ENCODE measurements at regions not wholly inside any gene's neighbourhood (a gene's known extent, or its start where the extent isn't known, plus 50 kb on each side); places are given as distances from the start of the nearest gene placed in this dataset.

DNA sequence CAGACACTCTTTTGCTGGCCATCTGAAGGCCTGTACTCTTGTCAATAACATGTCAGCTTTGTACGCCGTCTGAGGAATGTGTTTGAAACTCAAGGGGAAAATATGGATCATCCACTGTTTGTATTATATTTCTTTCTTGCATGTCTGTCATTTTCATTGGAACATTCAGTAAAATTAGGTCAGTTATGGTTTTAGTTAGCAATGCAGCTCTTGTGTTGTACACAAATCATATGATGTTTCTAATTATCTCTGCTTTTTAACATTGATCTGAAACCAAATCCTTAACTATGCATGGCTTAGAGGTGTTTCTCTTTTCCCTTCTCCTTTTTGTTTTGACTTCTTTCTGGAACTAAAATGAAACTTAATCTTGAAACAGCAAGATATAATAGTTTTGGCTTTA, 333.6 kb upstream of the PRICKLE1 start:
- no peak overlapping the region for H3K4me3 Mint-ChIP-seq
- ATAC-seq (no peak), DNase-seq (ENCODE audit: low spot score) (no peak)
- ChIA-PET POLR2A (no interaction called here), CTCF (no interaction called here)
- no peaks in the 10 kb centered on the region for H3K4me1 Mint-ChIP-seq
- TF ChIP-seq ATF1 (CRISPR knock-in tag; IDR thresholded peaks at IDR 0.05) (no peak), AFF4 (CRISPR knock-in tag; IDR thresholded peaks at IDR 0.05; ENCODE audit: borderline replicate concordance) (no peak), GABPB1 (CRISPR knock-in tag; IDR thresholded peaks at IDR 0.05) (no peak)
- H3K27me3 Mint-ChIP-seq (ENCODE audit: low read depth): no peaks in the 10 kb centered on the region
- no peak overlapping the region for H3K27ac Mint-ChIP-seq
- H3K36me3 Mint-ChIP-seq: no peaks in the 10 kb centered on the region
- H3K9me3 Mint-ChIP-seq: no peaks in the 10 kb centered on the region

GRCh38 chr12:42922505-42922850, 332.9 kb upstream of the PRICKLE1 start:
- Mint-ChIP-seq H3K27ac (no peak overlapping the region), H3K9me3 (no peaks in the 10 kb centered on the region), H3K27me3 (ENCODE audit: low read depth) (no peaks in the 10 kb centered on the region), H3K36me3 (no peaks in the 10 kb centered on the region), H3K4me1 (no peaks in the 10 kb centered on the region), H3K4me3 (no peak overlapping the region)
- ChIA-PET CTCF (no interaction called here), POLR2A (no interaction called here)
- no peak for TF ChIP-seq PRDM15 (CRISPR knock-in tag; IDR thresholded peaks at IDR 0.05)
- no peak for TF ChIP-seq ZBTB43 (CRISPR knock-in tag; IDR thresholded peaks at IDR 0.05)
- TF ChIP-seq ESRRA (CRISPR knock-in tag; IDR thresholded peaks at IDR 0.05; ENCODE audit: borderline replicate concordance): no peak
- no peak for TF ChIP-seq ZNF263 (CRISPR knock-in tag; IDR thresholded peaks at IDR 0.05; ENCODE audit: low read depth)
- no peak for TF ChIP-seq ZSCAN18 (CRISPR knock-in tag; IDR thresholded peaks at IDR 0.05)
- TF ChIP-seq, protein P1, sequence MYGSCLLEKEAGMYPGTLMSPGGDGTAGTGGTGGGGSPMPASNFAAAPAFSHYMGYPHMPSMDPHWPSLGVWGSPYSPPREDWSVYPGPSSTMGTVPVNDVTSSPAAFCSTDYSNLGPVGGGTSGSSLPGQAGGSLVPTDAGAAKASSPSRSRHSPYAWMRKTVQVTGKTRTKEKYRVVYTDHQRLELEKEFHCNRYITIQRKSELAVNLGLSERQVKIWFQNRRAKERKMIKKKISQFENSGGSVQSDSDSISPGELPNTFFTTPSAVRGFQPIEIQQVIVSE (CRISPR knock-in tag; IDR thresholded peaks at IDR 0.05; ENCODE audit: borderline replicate concordance): no peak
- no peak for TF ChIP-seq ERG (CRISPR knock-in tag; IDR thresholded peaks at IDR 0.05)
- TF ChIP-seq ZNF138 (CRISPR knock-in tag; conservative IDR thresholded peaks at IDR 0.05): no peak
- TF ChIP-seq USF2 (CRISPR knock-in tag; IDR thresholded peaks at IDR 0.05): no peak
- TF ChIP-seq, protein P2, sequence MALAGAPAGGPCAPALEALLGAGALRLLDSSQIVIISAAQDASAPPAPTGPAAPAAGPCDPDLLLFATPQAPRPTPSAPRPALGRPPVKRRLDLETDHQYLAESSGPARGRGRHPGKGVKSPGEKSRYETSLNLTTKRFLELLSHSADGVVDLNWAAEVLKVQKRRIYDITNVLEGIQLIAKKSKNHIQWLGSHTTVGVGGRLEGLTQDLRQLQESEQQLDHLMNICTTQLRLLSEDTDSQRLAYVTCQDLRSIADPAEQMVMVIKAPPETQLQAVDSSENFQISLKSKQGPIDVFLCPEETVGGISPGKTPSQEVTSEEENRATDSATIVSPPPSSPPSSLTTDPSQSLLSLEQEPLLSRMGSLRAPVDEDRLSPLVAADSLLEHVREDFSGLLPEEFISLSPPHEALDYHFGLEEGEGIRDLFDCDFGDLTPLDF (CRISPR knock-in tag; IDR thresholded peaks at IDR 0.05): no peak
- ATAC-seq: no peak
- DNase-seq (ENCODE audit: low spot score): no peak

Measured in WTC11 (cell line).